PC-3 (cell line): ENCODE measurements at regions not wholly inside any gene's neighbourhood (a gene's known extent, or its start where the extent isn't known, plus 50 kb on each side); places are given as distances from the start of the nearest gene placed in this dataset.
"Not testable (repeated sequence)": the region's sequence is repeated elsewhere in the genome, so short reads cannot be mapped to it uniquely, and the experiment has no call there.

Experiments
- EZH2 ChIP-seq: fragments of 300-600 bp; sonication (generic); IDR thresholded peaks from one replicate; pipeline ENCODE4 v1.6.1; 2017; ENCODE audit warnings: antibody characterized with exemption, mild to moderate bottlenecking, low read length; ENCODE audit not compliant: unreplicated experiment
- EZH2phosphoT487 ChIP-seq: fragments of 300-600 bp; sonication (generic); IDR thresholded peaks from 2 replicates; pipeline ENCODE4 v1.6.1; 2018; ENCODE audit warnings: mild to moderate bottlenecking, antibody characterized with exemption, low read length, borderline replicate concordance
- TF ChIP-seq, protein P1 (sequence below): fragments of 300-600 bp; sonication (generic); conservative IDR thresholded peaks from 2 replicates; pipeline ENCODE4 v1.5.1; 2017; ENCODE audit warnings: antibody characterized with exemption, low read depth, mild to moderate bottlenecking, low read length

DNA sequence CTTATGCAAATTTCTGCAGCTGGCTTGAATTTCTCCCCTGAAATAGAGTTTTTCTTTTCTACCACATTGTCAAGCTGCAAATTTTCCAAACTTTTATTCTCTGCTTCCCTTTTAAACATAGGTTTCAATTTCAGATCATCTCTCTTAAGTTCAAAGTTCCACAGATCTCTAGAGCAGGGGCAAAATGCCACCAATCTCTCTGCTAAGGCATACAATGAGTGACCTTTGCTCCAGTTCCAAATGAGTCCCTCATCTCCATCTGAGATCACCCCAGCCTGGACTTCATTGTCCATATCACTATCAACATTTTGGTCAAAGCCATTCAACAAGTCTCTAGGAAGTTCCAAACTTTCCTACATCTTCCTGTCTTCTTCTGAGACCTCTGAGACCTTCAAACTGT lies 62.3 kb upstream of the DCLK2 start:
- TF ChIP-seq, protein P1, sequence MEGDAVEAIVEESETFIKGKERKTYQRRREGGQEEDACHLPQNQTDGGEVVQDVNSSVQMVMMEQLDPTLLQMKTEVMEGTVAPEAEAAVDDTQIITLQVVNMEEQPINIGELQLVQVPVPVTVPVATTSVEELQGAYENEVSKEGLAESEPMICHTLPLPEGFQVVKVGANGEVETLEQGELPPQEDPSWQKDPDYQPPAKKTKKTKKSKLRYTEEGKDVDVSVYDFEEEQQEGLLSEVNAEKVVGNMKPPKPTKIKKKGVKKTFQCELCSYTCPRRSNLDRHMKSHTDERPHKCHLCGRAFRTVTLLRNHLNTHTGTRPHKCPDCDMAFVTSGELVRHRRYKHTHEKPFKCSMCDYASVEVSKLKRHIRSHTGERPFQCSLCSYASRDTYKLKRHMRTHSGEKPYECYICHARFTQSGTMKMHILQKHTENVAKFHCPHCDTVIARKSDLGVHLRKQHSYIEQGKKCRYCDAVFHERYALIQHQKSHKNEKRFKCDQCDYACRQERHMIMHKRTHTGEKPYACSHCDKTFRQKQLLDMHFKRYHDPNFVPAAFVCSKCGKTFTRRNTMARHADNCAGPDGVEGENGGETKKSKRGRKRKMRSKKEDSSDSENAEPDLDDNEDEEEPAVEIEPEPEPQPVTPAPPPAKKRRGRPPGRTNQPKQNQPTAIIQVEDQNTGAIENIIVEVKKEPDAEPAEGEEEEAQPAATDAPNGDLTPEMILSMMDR: not testable (repeated sequence)
- not testable (repeated sequence) for TF ChIP-seq EZH2phosphoT487, EZH2
